CD14-positive monocyte (primary cell): ENCODE measurements at regions not wholly inside any gene's neighbourhood (a gene's known extent, or its start where the extent isn't known, plus 50 kb on each side); places are given as distances from the start of the nearest gene placed in this dataset.

Source experiments
- DNase-seq, 3 donors: peaks; one replicate each; pipeline ENCODE4 v3.0.0-alpha.2; 2011 to 2022
- H2AFZ ChIP-seq: 2 replicates; pipeline ENCODE4 v1.6.0; 2012; ENCODE audit warnings: mild to moderate bottlenecking, low read depth, low read length, inconsistent platforms; ENCODE audit not compliant: insufficient read depth, poor library complexity, severe bottlenecking
- H3K27ac ChIP-seq, 2 donors: 1 replicate in 1 of 2; 2 replicates in 1 of 2; pipeline ENCODE4 v1.5.1; 2012 to 2013; ENCODE audit warnings: low read length in 2 of 2, control low read depth in 1 of 2, inconsistent platforms in 1 of 2, low read depth in 1 of 2, mild to moderate bottlenecking in 1 of 2
- H3K27me3 ChIP-seq, 2 donors: one replicate each; pipeline versions ENCODE4 v1.6.0 to v1.6.1; 2011 to 2013; ENCODE audit warnings: low read length in 2 of 2; ENCODE audit not compliant: control insufficient read depth in 2 of 2, insufficient read depth in 2 of 2
- H3K36me3 ChIP-seq, 2 donors: replicated peaks in 1 of 2; 1 replicate in 1 of 2; 2 replicates in 1 of 2; pipeline versions ENCODE4 v1.5.1 to v1.6.1; 2012 to 2013; ENCODE audit warnings: low read length in 2 of 2, control low read depth in 1 of 2, inconsistent platforms in 1 of 2, mild to moderate bottlenecking in 1 of 2; ENCODE audit not compliant: insufficient read depth in 2 of 2, control insufficient read depth in 1 of 2
- H3K4me1 ChIP-seq, 2 donors: 1 replicate in 1 of 2; 2 replicates in 1 of 2; pipeline versions ENCODE4 v1.5.1 to v1.6.1; 2012 to 2013; ENCODE audit warnings: low read length in 2 of 2, control low read depth in 1 of 2, inconsistent platforms in 1 of 2, mild to moderate bottlenecking in 1 of 2, moderate library complexity in 1 of 2; ENCODE audit not compliant: insufficient read depth in 2 of 2, control insufficient read depth in 1 of 2
- H3K4me2 ChIP-seq: replicated peaks from 2 replicates; pipeline ENCODE3; 2012; ENCODE audit warnings: low read length, moderate library complexity, mild to moderate bottlenecking; ENCODE audit not compliant: poor library complexity, severe bottlenecking; ENCODE audit errors: extremely low read depth
- H3K4me3 ChIP-seq, 3 experiments: fragments of 200-600 bp in 1 of 3; sonication (generic) in 1 of 3; replicated peaks in 1 of 3; 1 replicate in 2 of 3; 2 replicates in 1 of 3; pipeline ENCODE4 v1.5.1; 2011 to 2013; ENCODE audit warnings: low read length in 3 of 3, mild to moderate bottlenecking in 3 of 3, control low read depth in 2 of 3, low read depth in 2 of 3, inconsistent platforms in 1 of 3, moderate library complexity in 1 of 3
- H3K79me2 ChIP-seq: 2 replicates; pipeline ENCODE4 v1.6.0; 2012; ENCODE audit warnings: mild to moderate bottlenecking, control low read depth, inconsistent platforms, low read length, moderate library complexity; ENCODE audit not compliant: insufficient read depth
- H3K9ac ChIP-seq: 2 replicates; pipeline ENCODE4 v1.6.0; 2017; ENCODE audit warnings: low read length, mild to moderate bottlenecking; ENCODE audit not compliant: insufficient read depth, poor library complexity, severe bottlenecking
- H3K9me3 ChIP-seq, 2 donors: replicated peaks in 1 of 2; 1 replicate in 1 of 2; 2 replicates in 1 of 2; pipeline versions ENCODE4 v1.5.1 to v1.6.1; 2012 to 2013; ENCODE audit warnings: low read length in 2 of 2, control low read depth in 1 of 2; ENCODE audit not compliant: control insufficient read depth in 1 of 2, insufficient read depth in 1 of 2
- H4K20me1 ChIP-seq: 2 replicates; pipeline ENCODE4 v1.6.0; 2012; ENCODE audit warnings: mild to moderate bottlenecking, low read length, control low read depth, moderate library complexity; ENCODE audit not compliant: insufficient read depth
- H3K27ac Mint-ChIP-seq, 7 donors: one replicate each; pipeline ENCODE4 v1.8.0; 2020; ENCODE audit warnings: mild to moderate bottlenecking in 7 of 7, mixed read lengths in 7 of 7, moderate library complexity in 6 of 7, inconsistent platforms in 2 of 7
- H3K27me3 Mint-ChIP-seq, 3 donors: one replicate each; pipeline ENCODE4 v1.8.0; 2021 to 2022; ENCODE audit warnings: low read depth in 3 of 3, mild to moderate bottlenecking in 3 of 3, mixed read lengths in 3 of 3, moderate library complexity in 3 of 3, inconsistent platforms in 1 of 3
- H3K36me3 Mint-ChIP-seq, 2 donors: one replicate each; pipeline ENCODE4 v1.8.0; 2020; ENCODE audit warnings: mixed read lengths in 2 of 2, inconsistent platforms in 1 of 2, mild to moderate bottlenecking in 1 of 2
- H3K4me1 Mint-ChIP-seq: one replicate; pipeline ENCODE4 v1.8.0; 2020; ENCODE audit warnings: mild to moderate bottlenecking, mixed read lengths
- H3K4me3 Mint-ChIP-seq, 2 donors: one replicate each; pipeline ENCODE4 v1.8.0; 2020; ENCODE audit warnings: mild to moderate bottlenecking in 2 of 2, mixed read lengths in 2 of 2, moderate library complexity in 1 of 2
- H3K9me3 Mint-ChIP-seq, 7 donors: one replicate each; pipeline ENCODE4 v1.8.0; 2020 to 2022; ENCODE audit warnings: mixed read lengths in 7 of 7, mild to moderate bottlenecking in 6 of 7, moderate library complexity in 6 of 7, inconsistent platforms in 2 of 7
- WGBS: methylation state at CpG from one replicate; pipeline ENCODE4 v1.1.5; 2013; ENCODE audit warnings: missing lambda C conversion rate; ENCODE audit not compliant: insufficient coverage; 5-methylcytosine and 5-hydroxymethylcytosine counted together
- intact Hi-C, 2 donors: fragments of 100-400 bp; cut with micrococcal nuclease; formaldehyde crosslinking; loops; one replicate each; pipeline versions ENCODE4 v1.15.0 to v1.15.1; 2023
- TF ChIP-seq, protein P1 (sequence below): fragments of 200-600 bp; IDR thresholded peaks from one replicate; pipeline ENCODE4 v1.8.0; 2022; ENCODE audit warnings: antibody characterized with exemption, mild to moderate bottlenecking

DNA sequence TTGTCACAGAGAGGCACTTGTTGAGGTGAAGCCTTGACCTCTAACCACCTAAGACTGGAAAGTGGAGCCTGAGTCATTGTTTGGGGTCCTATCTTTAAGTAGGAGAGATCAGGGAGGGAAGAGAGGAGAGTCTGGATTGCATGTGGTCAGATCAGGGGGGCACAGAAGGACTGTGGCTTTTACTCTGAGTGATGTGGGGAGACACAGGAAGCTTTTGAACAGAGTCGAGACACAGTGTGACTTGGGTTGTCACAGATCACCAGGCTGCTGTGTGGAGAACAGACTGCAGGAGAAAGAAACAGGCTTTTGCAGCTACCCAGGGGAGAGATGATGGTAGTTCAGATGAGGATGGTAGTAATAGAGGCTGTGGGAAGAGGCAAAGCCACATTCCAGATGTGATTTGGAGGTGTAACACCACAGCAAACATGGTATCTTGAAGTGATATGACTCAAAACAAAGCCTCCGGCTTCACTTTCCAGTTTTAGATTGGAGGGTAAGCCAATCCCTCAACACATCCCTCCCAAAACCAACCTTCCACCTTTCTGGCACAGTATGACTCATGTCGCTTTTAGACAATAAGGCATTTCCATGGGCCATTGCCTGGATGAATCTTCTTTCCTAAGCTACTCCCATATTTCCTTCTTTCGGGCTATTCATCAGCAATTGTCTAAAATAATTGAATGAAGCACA, 125.8 kb upstream of the SLC44A3 start:
- H3K27ac ChIP-seq = no peak overlapping the region
- intact Hi-C loops = no loop called here

DNA sequence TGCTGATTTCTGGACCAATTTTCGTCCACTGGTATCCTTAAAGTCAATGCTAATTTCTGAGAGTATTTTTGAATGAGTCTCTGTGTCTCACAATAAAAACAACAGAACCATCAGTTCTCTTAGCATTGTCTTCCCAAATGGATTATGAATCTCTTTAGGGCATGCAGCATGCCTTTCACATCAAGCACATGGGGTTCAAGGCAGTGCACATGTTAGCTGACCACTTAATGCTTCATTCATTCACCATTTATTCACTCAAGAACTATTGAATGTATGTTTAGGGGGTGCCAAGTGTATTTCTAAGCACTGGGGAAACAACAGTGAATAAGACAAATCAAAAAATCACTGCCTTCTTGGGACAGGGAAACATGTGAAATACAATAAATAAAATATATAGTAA, 126.7 kb upstream of the SLC44A3 start:
- Mint-ChIP-seq H3K9me3 (peaks cover 4 to 8% (median 6%) of the 10 kb centered on the region in 7 donors), H3K4me3 (no peak overlapping the region), H3K27me3 (peaks cover 0 to 4% (median 2%) of the 10 kb centered on the region in 3 donors), H3K27ac (no peak overlapping the region), H3K36me3 (no peaks in the 10 kb centered on the region), H3K4me1 (peaks cover 15% of the 10 kb centered on the region)
- DNase-seq = no peak
- intact Hi-C loops = no loop called here
- peaks cover 0 to 5% of the 10 kb centered on the region in 2 donors for H3K9me3 ChIP-seq
- H3K27me3 ChIP-seq = no peaks in the 10 kb centered on the region
- H2AFZ ChIP-seq = no peak overlapping the region
- WGBS = no CpG with 5 or more reads among the region's 1 CpG
- no peak overlapping the region for H3K27ac ChIP-seq
- H4K20me1 ChIP-seq = no peaks in the 10 kb centered on the region
- no peak overlapping the region for H3K9ac ChIP-seq
- H3K36me3 ChIP-seq = no peaks in the 10 kb centered on the region
- TF ChIP-seq, protein P1, sequence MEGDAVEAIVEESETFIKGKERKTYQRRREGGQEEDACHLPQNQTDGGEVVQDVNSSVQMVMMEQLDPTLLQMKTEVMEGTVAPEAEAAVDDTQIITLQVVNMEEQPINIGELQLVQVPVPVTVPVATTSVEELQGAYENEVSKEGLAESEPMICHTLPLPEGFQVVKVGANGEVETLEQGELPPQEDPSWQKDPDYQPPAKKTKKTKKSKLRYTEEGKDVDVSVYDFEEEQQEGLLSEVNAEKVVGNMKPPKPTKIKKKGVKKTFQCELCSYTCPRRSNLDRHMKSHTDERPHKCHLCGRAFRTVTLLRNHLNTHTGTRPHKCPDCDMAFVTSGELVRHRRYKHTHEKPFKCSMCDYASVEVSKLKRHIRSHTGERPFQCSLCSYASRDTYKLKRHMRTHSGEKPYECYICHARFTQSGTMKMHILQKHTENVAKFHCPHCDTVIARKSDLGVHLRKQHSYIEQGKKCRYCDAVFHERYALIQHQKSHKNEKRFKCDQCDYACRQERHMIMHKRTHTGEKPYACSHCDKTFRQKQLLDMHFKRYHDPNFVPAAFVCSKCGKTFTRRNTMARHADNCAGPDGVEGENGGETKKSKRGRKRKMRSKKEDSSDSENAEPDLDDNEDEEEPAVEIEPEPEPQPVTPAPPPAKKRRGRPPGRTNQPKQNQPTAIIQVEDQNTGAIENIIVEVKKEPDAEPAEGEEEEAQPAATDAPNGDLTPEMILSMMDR = no peak
- no peak overlapping the region for H3K4me2 ChIP-seq
- H3K79me2 ChIP-seq = no peaks in the 10 kb centered on the region
- H3K4me1 ChIP-seq = peaks cover 0 to 7% of the 10 kb centered on the region in 2 donors
- no peak overlapping the region for H3K4me3 ChIP-seq

More for the DNA sequence above, 125.8 kb upstream of the SLC44A3 start:
- 50% methylated on average over 2 of the region's 4 CpGs for WGBS
- H3K9ac ChIP-seq = no peak overlapping the region
- peaks cover 0 to 4% of the 10 kb centered on the region in 2 donors for H3K4me1 ChIP-seq
- TF ChIP-seq, protein P1 = no peak
- no peak overlapping the region for H2AFZ ChIP-seq
- no peak overlapping the region for H3K4me3 Mint-ChIP-seq
- no peaks in the 10 kb centered on the region for H3K36me3 Mint-ChIP-seq
- H3K4me1 Mint-ChIP-seq = peaks cover 10% of the 10 kb centered on the region
- H3K9me3 Mint-ChIP-seq = peaks cover 4 to 8% (median 6%) of the 10 kb centered on the region in 7 donors
- H3K4me3 ChIP-seq = no peak overlapping the region
- no peaks in the 10 kb centered on the region for H4K20me1 ChIP-seq
- H3K27ac Mint-ChIP-seq = no peak overlapping the region
- no peaks in the 10 kb centered on the region for H3K79me2 ChIP-seq
- peaks cover 0 to 4% (median 2%) of the 10 kb centered on the region in 3 donors for H3K27me3 Mint-ChIP-seq
- H3K4me2 ChIP-seq = no peak overlapping the region
- peaks cover 0 to 5% of the 10 kb centered on the region in 2 donors for H3K9me3 ChIP-seq
- no peak for DNase-seq
- H3K36me3 ChIP-seq = no peaks in the 10 kb centered on the region
- no peaks in the 10 kb centered on the region for H3K27me3 ChIP-seq
